GM19351 (cell line): ENCODE measurements at regions not wholly inside any gene's neighbourhood (a gene's known extent, or its start where the extent isn't known, plus 50 kb on each side); places are given as distances from the start of the nearest gene placed in this dataset.
"Not testable (repeated sequence)": the region's sequence is repeated elsewhere in the genome, so short reads cannot be mapped to it uniquely, and the experiment has no call there.

Experiments used
- ATAC-seq: cut with Tn5 transposase; IDR thresholded peaks from one replicate; pipeline ENCODE4 v1.9.1; 2021; ENCODE audit warnings: mild to moderate bottlenecking, moderate library complexity; ENCODE audit not compliant: unreplicated experiment

GRCh38 chr4:33881176-33881575 is 2363.1 kb downstream of the ARAP2 start:
- ATAC-seq: no peak

GRCh38 chr4:33882246-33882990 is 2361.9 kb downstream of the ARAP2 start:
- ATAC-seq: no peak

GRCh38 chr4:33883111-33883510 is 2361.2 kb downstream of the ARAP2 start:
- no peak for ATAC-seq

- no peak for ATAC-seq
Measured at GRCh38 chr4:33886356-33886755, 2358.0 kb downstream of the ARAP2 start.

GRCh38 chr4:33890841-33891240 is 2353.5 kb downstream of the ARAP2 start:
- no peak for ATAC-seq

- no peak for ATAC-seq
Measured at GRCh38 chr4:33911959-33912358, 2332.4 kb downstream of the ARAP2 start.

- ATAC-seq: no peak
Measured at GRCh38 chr4:33914386-33914785, 2329.9 kb downstream of the ARAP2 start.

GRCh38 chr4:33923469-33923868 is 2320.8 kb downstream of the ARAP2 start:
- no peak for ATAC-seq

GRCh38 chr4:33924239-33924638 is 2320.1 kb downstream of the ARAP2 start:
- no peak for ATAC-seq

GRCh38 chr4:33924811-33925210 is 2319.5 kb downstream of the ARAP2 start:
- ATAC-seq: no peak

- no peak for ATAC-seq
Measured at GRCh38 chr4:33930497-33930896, 2313.8 kb downstream of the ARAP2 start.

- ATAC-seq: no peak
Measured at GRCh38 chr4:33931026-33931425, 2313.3 kb downstream of the ARAP2 start.

- ATAC-seq: no peak
Measured at GRCh38 chr4:33940281-33940680, 2304.0 kb downstream of the ARAP2 start.

- ATAC-seq: no peak
Measured at GRCh38 chr4:33941854-33942253, 2302.5 kb downstream of the ARAP2 start.

- ATAC-seq: no peak
Measured at GRCh38 chr4:33948921-33949320, 2295.4 kb downstream of the ARAP2 start.

- not testable (repeated sequence) for ATAC-seq
Measured at GRCh38 chr4:33953848-33954247, 2290.5 kb downstream of the ARAP2 start.

- ATAC-seq: no peak
Measured at GRCh38 chr4:33954759-33955158, 2289.6 kb downstream of the ARAP2 start.

GRCh38 chr4:33959519-33959918 is 2284.8 kb downstream of the ARAP2 start:
- ATAC-seq: no peak

GRCh38 chr4:33961761-33962160 is 2282.6 kb downstream of the ARAP2 start:
- ATAC-seq: no peak

- ATAC-seq: no peak
Measured at GRCh38 chr4:33966808-33967207, 2277.5 kb downstream of the ARAP2 start.

GRCh38 chr4:33974270-33974669 is 2270.0 kb downstream of the ARAP2 start:
- no peak for ATAC-seq

GRCh38 chr4:33975995-33976394 is 2268.3 kb downstream of the ARAP2 start:
- ATAC-seq: no peak

- ATAC-seq: not testable (repeated sequence)
Measured at GRCh38 chr4:33979781-33980180, 2264.5 kb downstream of the ARAP2 start.
